HS-5 (cell line): ENCODE measurements at regions not wholly inside any gene's neighbourhood (a gene's known extent, or its start where the extent isn't known, plus 50 kb on each side); places are given as distances from the start of the nearest gene placed in this dataset.

Source experiments
- DNase-seq: peaks from one replicate; pipeline ENCODE4 v3.0.0-alpha.2; 2012; ENCODE audit warnings: low read depth

DNA sequence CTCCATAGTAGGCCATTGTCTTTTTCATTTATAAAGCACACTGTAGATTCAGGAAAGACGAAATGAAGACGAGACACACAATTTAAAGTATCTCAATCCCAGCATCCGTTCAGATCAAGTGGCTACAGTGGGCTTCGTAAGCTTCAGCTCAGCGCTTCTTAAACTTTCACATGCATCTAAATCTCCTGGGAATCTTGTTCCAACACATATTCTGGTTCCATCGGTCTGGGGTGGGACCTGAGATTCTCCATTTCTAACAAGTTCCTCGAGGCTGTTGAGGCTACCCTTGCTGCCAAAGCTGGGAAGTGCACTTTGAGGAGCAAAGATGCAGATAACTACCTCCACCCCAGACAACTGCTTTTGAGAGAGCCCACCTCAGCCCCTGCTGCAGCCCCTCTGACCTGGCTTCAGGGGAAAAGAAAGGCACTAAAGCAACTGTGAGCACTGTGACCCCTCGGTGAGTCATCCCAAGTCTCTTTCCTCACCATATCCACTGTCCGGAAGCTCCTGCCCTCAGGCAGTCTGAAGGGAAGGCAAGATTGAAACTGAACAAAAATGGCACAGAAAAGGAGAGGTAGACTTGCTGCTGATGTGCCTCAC is 201.1 kb upstream of the FBXO11 start:
- DNase-seq: peak; percentile 30

DNA sequence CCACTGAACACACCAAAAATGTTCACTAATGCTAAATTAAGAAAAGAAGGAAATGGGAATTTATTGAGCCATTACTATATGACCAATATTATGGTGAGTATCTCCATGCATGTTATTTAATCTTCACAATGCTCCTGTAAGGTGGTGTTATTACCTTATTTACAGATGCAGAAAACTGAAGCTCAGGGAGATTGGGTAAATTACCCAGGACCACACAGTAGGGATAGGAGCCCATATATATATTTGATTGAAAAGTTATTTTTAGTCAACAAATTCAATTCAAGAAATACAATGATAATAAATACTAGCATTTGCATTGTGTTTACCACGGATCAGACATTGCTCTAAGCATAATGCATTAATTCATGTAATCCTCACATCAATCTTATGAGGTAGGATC is 202.2 kb upstream of the FBXO11 start:
- no peak for DNase-seq

DNA sequence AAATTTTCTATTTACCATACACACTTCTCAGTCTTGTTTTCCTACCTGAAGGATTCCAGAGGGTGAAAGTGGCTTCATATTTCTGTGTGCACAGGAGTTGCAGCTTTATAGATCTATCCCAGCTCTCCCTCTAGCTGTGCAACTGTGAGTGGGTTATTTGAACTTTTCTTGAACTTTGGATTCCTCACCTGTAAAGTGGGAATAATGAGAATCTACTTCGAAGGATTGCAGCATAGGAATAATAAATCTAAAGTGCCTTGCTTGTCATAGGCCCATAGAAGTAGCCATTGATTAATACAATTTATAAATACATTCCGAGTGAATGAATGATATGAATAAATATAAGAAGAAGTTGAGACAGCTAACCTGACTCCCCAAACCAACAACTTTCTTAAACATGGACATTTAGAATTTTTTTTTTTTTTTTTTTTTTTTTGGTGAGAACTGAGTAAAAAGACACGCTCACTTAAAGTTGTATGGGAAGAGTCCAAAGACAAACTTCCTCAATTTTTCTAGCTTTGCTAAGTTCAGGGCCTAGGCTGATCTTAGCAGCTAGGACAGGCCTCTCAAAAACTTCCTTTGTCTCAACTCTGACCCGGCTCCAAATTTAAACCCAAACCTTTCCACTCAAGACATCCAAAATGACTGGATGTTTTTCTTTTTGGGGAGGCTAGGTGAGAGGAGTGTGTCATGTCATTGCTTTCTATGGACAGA is 203.3 kb upstream of the FBXO11 start:
- DNase-seq: no peak

DNA sequence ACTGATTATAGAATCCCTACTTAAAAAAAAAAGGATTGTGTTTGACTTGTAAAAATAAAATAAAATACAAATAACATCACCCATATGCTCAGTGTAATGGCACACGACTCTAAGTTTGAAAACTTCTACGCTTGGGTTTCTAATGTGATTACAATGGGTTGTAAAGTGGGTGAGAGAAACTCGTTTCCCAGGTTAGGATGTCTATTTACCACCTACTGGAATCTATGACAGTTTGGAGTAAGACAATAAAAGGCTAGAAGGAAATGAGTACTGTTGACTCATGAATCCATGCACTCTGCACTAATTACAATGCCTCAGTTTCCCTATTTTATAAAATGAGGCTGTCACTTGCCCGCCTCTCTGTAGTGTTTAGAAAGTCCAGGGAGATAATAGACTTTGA is 204.0 kb upstream of the FOXN2 start:
- DNase-seq: no peak

DNA sequence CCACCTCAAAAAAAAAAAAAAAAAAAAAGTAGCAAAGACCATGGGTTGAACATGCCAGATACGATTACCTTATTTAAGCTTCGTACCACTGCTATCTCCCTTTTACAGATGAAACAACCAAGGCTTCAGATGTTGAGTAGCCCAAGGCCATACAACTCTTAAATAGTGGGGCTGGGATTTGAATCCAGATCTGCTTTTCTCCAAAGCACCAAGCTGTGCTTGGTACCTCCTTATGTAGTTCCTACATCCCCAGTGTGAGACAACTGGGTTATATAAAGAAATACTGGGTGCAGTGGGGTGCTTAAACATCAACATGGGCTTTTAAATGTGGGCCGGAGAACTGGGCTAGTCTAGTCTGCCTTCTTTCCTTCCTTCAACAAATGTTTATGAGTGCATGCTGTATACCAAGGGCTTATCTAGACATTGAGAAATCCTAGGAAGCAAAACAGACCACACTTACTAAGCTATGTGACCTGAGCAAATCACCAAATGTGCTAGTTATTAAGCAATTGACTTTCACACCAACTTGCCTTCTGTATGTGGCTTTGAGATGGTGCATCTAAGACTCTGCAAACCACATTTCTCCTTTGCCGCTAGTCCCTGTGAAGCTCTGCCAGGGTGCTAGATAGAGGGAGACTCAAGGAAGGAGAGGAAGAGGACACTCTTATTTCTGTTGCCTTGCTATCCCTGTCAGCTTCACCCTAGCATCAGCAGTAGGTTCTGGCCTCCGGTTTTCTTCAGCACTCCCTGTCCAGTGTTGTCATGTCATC is 201.4 kb upstream of the FOXN2 start:
- no peak for DNase-seq

DNA sequence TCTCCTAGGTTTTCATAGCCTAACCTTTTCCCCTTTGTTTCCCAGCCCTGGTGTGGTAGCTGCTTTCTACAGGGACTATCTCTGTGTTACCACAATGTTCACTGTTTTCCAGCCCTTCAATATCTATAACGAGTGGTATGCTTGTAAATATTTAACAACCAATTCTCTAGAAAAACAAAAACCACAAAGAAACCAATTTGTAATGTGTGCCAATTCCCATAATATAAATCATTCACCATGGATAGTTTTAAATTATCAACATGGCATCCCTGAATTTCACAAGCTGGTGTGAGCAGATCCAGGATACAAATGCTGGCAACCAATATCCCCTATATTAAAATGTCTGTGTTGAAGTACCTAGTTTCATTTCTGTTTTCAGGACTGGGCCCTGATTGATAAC is 200.7 kb upstream of the FOXN2 start:
- DNase-seq: no peak

DNA sequence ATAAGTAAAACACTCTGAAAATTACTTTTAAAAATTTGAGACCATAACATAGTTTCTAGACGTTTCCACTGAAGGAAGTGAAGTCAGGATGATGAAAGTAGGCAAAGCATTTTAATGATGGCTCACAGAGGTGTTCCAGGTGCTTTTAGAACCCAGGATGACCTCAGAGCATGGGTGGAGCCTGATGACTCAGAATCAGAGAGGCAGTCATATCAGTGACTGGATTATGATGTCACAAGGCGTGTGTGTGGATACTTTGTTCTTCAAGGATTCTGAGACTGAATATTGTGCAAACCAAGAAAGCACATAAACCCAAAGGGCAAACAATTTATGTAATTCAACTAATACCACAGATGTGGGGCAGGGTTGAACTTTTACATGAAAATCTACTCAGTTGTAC is 200.2 kb upstream of the FOXN2 start:
- DNase-seq: peak; percentile 28

DNA sequence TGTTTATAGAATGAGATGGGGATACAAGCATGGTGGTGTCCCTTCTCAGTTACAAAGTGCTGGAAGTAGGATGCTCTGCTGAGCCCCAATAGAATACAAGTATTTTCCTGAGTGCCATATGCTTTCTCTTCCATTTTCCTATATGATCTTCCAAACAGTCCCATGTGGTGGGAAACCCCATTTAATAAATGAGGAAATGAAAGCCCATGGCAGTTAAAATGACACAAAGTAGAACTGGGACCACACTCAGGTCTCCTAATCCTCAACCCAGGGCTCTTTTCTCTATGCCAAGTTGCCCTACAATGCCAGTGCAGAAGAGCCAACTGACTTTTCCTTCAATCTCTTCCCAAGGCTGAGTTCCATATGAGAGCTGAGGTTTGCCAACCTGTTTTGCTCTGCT is 198.0 kb upstream of the FOXN2 start:
- DNase-seq: no peak

DNA sequence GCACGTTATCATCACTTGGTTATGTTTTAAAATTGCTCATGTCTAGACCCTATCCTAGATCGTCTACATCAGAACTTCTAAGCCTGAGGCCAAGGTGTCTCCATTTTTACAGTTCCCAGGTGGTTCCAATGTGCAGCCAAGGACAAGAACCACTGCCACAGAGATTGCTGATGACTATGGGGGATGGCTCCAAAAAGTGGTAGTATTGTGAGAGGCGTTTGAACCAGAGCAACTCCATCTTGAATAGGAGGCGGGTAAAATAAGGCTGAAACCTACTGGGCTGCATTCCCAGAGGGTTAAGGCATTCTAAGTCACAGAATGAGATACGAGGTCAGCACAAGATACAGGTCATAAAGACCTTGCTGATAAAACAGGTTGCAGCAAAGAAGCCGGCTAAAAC is 195.6 kb upstream of the FOXN2 start:
- DNase-seq: no peak

DNA sequence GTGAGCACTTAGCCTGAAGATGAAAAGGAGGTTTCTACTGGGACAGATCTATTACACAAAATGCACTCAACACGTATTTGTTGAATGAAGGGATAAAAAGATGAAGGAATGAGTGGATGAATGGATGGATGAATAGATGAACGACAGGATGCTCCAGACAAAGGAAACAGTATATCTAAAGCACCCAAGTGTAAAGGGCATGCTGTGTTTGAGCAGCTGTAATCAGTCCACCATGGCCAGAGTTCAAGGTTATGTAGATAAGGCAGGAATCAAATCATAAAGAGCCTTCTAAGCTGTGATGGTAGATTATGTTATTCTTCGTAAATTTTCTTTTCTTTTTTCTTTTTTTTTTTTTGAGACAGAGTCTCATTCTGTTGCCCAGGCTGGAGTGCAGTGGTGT is 194.4 kb upstream of the FOXN2 start:
- no peak for DNase-seq

DNA sequence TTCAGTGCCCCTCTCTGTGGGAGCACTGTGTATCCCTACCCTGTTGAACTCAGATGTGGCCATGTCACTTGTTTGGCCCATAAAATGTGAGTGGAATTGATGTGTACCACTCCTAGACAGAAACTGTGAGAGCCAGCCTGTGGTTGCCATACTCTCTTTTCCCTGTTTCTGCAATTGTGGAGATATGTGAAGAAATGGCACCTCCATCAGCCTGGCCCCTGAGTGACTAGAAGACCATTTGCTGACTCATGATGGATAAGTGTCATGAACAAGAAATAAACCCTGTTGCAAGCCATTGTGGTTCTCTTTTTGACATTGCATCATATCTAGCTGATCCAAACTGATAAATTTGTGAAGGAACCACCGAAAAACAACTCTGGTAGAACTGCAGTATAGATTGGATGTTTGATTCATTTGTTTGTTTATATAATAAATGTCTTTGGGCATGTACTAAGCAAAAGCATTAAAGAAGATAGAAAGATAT is 193.7 kb upstream of the FOXN2 start:
- DNase-seq: no peak

DNA sequence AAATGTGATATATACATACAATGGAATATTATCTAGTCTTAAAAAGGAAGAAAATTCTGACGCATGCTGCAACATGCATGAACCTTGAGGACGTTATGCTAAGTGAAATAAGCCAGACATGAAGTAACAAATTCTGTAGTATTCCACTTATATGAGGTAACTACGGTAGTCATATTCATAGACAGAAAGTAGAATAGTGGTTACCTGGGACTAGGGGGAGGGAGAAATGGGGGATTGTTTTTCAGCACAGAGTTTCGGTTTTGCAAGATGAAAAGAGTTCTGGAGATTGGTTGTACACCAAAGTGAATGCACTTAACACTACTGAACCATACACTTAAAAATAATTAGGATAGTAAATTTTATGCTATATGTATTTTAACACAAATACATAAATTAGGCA is 192.3 kb upstream of the FOXN2 start:
- DNase-seq: no peak

DNA sequence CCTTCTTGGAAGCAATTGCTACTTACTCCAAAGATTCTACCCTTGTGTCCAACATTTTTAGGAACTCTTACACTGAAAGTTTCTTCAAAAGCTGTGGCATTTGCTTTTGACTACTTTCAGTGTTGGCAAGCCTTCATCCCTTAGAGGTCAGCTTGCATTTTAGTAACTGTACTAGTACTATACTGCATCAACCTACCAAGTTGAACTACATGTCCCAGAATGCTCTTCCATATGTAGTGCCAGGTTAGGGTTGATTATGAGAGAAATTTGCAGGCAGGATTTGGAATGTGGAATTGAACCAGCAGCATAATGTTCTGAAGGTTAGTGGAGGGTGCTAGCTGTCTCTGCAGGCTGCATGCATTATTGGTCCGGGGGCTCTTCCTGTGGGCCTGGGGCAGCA is 189.9 kb upstream of the FOXN2 start:
- no peak for DNase-seq

DNA sequence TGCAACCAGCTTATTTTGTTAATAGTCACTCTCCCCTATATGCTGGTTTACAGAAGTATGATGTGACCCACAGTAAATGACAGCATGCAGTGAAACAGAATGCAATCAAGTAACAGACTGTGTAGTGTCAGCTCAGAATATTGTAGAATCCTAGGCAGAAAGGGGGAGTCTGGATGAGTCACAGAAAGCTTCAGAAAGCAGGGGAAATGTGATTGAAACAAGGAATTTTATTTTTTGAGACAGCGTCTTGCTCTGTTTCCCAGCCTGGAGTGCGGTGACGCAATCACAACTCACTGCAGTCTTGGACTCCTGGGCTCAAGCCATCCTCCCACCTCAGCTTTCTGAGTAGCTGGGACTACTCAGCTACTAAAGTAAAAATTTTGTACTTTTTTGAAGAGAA is 188.3 kb upstream of the FOXN2 start:
- no peak for DNase-seq

DNA sequence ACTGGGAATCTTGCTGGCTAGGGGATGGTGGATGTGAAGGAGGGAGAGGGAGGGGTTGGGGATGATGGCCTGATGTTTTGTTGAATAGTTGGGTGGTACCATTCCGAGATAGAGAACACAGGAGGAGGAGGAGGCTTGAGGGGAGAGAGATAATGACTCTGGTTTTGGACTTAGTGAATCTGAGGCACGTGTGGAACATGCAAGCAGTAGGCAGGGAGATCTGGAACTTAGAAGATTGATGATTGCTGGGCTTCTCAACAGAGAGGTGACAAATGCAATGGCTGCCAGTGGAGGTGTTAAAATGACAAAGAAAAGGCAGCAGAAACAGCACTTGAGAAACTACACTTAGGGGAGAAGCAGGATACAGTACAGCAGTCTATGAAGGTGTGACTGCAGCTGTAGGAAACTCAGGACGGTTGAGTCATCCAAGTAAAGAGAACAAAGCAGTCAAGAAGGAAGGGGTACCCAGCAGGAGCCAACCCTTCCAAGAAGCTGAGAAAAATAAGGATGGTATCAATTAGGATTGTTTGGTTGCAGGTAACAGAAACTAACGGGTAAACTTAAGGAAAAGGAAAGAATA is 186.8 kb upstream of the FOXN2 start:
- DNase-seq: no peak

DNA sequence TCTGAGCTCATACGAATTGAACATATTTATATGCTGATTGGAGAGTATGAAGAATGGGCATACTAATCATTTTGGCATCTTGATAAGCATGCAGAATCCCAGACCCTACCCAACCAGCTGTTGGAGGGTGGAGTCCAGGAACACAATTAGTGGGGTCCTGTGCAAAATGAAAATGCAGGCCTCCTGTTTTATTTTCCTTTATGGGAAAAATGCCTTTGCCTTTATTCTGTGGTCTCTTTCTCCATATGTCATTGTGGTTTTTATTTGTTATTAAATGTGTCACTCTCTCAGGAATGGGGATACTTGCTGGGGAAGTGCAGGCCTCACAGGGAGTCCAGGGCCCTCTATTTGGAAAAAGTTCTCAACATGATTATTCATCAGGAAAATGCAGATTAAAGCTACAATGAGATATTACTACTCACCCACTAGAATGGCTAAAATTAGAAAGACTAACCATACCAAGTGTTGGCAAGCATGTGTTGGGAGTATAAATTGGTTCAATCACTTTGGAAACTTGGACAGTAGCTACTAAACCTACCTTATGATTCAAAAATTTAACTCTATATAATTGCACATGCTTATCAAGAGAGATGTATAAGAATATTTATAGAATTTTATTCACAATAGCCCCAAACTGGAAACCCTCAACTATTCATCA is 185.1 kb upstream of the FOXN2 start:
- DNase-seq: no peak

DNA sequence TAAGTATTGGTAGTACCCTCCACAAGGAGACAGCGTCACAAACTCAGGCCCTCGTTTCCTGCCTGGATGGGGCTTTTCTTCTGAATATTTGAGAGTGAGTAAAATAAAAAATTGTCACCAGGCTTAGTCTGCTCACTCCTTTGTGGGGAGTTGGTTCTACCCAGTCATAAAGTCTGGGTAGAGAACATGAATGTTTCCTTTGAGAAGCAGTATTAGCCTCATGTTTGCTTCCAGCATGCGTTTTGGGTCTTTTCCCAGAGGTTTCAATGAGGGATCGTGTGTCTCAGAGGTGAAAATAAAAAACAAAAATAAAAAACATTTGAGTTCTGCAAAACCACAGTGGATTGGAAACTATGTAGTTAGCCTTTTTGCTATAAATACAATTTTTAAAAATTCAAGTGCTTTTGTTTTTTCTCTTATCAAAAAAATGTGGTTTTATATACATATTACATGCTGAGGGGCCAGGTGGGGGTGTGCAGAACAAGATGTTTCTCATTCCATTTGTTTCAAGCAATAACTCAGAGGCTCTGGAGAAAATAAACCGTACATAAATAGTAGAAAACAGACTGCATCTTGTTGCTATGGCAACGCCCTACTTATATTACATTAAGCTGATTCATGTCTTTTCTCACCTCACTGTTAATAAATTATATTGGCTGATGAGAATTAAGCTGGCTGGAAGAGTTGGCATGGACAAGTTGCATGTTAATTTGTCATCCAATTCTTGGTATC is 182.8 kb upstream of the FOXN2 start:
- DNase-seq: no peak

DNA sequence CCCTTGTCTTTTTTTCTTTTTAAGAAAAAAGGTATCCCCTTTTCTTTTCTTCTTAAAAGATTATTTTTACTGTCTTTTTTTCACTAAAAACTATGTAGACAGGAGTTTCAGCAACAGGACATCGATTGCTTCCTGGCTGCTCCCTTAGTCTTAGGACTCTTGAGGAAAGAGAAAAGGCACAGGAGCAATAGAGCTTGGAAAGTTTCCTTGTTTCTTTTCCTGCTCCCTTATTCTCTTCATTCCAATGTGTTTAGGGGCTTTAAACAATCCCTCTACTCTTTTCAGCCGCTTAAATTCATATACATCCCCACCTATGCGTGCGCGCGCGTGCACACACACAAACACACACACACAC is 182.2 kb upstream of the FOXN2 start:
- DNase-seq: no peak

DNA sequence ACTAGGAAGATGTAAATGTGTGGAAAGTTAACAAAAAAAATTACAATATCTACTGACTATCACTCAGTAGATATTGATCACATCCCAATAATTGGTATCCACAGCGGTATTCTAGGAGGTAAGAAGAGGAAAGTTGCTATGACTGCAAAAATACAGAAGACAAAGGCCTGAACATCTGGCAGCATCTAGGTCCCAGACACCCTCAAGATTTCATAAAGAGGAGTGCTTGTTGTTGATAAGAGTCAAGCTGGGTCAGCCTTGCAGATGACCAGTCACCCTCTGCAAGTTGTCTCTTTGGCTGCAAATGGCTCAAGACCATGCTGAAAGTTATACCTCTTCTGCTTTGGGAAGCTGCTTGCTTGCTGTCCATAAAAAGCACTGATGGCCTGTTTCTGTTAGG is 179.8 kb upstream of the FOXN2 start:
- no peak for DNase-seq

DNA sequence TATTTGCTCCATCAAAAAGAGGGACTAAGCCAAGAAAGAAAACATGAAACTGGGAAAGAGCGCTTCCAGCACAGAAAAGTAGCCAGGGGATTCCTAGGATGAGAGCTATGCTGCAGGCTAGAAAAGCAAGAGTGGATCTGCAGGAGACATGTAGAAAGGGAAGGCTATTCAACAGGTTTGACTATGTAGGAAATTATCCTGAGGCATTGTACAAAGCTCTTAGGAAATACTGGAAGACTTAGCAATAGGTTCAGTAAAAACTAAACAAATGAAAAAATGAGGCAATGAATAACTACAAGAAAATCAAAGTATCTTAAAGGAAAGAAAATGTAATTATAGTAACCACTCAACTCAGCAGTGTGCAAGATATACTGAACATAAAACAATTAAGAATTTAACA is 178.7 kb upstream of the FOXN2 start:
- DNase-seq: no peak

DNA sequence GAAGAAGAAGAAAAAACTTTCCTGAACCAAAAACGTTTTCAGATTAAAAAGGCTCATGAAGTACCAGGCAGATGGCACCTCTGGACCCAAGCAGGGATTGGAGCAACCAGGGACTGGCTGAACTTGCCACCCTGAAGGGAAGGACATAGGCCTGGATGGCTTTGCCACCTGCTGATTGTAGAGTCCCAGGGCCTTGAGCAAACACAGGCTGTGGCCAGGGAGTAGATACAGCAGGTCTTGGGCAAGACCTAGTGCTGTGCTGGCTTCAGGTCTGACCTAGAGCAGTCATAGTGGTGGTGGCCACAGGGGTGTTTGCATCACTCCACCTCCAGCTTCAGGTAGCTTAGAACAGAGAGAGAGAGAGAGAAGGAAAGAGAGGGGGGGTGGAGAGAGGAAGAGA is 176.7 kb upstream of the FOXN2 start:
- no peak for DNase-seq

DNA sequence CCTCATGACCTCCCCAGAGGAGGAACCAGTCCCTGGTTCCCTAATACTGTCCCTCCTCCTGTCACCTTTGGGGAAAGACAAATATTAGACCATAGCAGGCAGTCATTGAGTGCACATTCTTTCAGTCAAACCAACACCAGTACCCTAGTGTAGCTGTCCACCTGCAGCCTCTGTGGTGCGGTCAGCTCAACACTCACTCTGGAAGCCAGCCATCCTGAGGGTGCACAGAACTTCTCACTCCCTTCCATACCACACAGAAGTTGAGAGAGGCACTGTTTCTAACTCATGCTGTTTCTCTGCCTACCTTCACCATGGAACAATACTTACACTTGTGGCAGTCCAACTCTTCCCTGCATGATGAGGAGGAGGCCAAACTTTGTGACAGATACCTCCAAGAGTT is 175.6 kb upstream of the FOXN2 start:
- no peak for DNase-seq
